ENCODE measurements at regions not wholly inside any gene's neighbourhood (a gene's known extent, or its start where the extent isn't known, plus 50 kb on each side); places are given as distances from the start of the nearest gene placed in this dataset.

DNA sequence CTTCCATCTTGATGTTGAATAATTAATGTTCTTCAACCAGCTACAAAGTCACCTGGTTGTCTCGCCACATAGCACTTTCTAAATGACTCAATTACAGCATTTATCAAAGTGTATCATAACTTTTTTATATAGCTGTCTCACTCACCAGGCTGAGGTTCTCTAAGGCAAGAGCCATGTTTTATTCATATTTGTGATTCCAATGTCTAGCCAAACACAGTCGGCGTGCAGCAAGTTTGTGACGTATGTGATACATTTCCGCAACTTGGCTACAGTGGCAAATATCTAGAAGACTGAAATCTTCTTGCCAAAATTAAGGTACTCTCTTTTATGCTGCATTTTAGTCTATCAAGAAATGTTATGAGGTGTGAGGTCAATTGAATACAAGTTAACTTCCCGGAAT, 94.2 kb upstream of the WASF3 start:
- TF ChIP-seq YY1 (IDR thresholded peaks at IDR 0.05; ENCODE audit: insufficient read depth, insufficient read length), result no peak
- no peak for TF ChIP-seq SUZ12 (IDR thresholded peaks at IDR 0.05; ENCODE audit: extremely low read depth, insufficient read depth, insufficient read length)
- no peak for TF ChIP-seq ZNF274 (IDR thresholded peaks at IDR 0.05; ENCODE audit: low read depth, low read length)
